ENCODE measurements at regions not wholly inside any gene's neighbourhood (a gene's known extent, or its start where the extent isn't known, plus 50 kb on each side); places are given as distances from the start of the nearest gene placed in this dataset.

DNA sequence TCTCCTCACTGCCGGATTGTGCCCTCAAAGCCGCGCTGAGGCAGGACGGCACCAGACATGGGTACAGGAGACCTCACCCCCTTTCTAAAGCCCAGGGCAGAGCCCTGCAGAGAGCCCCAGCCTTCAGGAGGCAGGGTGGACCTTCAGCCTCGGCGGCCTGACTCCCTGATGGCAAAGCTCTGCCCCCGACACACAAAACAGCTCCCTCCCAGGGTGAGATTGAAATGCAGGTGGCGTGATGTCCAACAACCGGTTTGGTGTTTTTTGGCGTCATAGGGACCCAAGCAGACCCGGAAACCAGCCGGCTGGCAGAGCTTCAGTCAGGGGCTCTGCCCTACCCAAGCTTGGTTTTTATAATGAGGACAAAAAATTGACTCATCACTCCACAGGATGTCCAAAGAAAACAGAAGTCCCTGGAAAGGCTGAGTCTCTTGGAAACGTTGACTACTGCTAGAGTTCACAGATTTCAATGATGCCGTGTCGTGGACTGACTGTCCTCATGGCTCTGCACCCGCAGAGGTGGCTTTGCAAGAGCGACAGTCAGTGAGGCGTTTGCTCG is 275.2 kb upstream of the IRX1 start:
- TF ChIP-seq, protein P1, sequence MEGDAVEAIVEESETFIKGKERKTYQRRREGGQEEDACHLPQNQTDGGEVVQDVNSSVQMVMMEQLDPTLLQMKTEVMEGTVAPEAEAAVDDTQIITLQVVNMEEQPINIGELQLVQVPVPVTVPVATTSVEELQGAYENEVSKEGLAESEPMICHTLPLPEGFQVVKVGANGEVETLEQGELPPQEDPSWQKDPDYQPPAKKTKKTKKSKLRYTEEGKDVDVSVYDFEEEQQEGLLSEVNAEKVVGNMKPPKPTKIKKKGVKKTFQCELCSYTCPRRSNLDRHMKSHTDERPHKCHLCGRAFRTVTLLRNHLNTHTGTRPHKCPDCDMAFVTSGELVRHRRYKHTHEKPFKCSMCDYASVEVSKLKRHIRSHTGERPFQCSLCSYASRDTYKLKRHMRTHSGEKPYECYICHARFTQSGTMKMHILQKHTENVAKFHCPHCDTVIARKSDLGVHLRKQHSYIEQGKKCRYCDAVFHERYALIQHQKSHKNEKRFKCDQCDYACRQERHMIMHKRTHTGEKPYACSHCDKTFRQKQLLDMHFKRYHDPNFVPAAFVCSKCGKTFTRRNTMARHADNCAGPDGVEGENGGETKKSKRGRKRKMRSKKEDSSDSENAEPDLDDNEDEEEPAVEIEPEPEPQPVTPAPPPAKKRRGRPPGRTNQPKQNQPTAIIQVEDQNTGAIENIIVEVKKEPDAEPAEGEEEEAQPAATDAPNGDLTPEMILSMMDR (IDR thresholded peaks at IDR 0.05), result no peak
- no peak for TF ChIP-seq POLR2AphosphoS5 (IDR thresholded peaks at IDR 0.05)

Data from transverse colon (tissue), 4 donors.